PC-9 (cell line): ENCODE measurements at regions not wholly inside any gene's neighbourhood (a gene's known extent, or its start where the extent isn't known, plus 50 kb on each side); places are given as distances from the start of the nearest gene placed in this dataset.

Experiments
- BruUV-seq: library from RNA; stranded (reverse); fragments of 400-500 nt; replicated peaks from 2 replicates; lab custom pipeline; 2021; lab: Mats Ljungman, UMichigan
- CTCF ChIA-PET: fragments of 300-600 bp; sonication (Branson Sonifier 250); formaldehyde crosslinking; loops from one replicate; lab custom pipeline; 2022; ENCODE audit warnings: antibody characterized with exemption; lab: Charles Lee
- POLR2A ChIA-PET: fragments of 300-600 bp; sonication (Branson Sonifier 250); formaldehyde crosslinking; loops from one replicate; lab custom pipeline; 2022; ENCODE audit warnings: antibody characterized with exemption; ENCODE audit not compliant: unreplicated experiment; lab: Charles Lee
- DNase-seq, 2 experiments: peaks; one replicate each; pipeline versions ENCODE4 v3.0.0 to v3.0.0-alpha.2; 2015 to 2022; ENCODE audit warnings: mixed read lengths in 1 of 2
- H2AFZ ChIP-seq: fragments of 200-600 bp; sonication (generic); 2 replicates; pipeline ENCODE4 v1.8.1; 2017; ENCODE audit warnings: antibody characterized with exemption
- H3F3A ChIP-seq: fragments of 200-600 bp; sonication (generic); 2 replicates; pipeline ENCODE4 v1.8.1; 2017; ENCODE audit warnings: antibody characterized with exemption, mild to moderate bottlenecking, low read depth; ENCODE audit not compliant: insufficient read depth
- H3K27ac ChIP-seq: fragments of 200-600 bp; sonication (generic); 2 replicates; pipeline ENCODE4 v1.6.1; 2016; ENCODE audit warnings: mixed run types
- H3K27me3 ChIP-seq: fragments of 200-600 bp; sonication (generic); 2 replicates; pipeline ENCODE4 v1.6.1; 2016; ENCODE audit warnings: low read depth, mixed run types; ENCODE audit not compliant: insufficient read depth
- H3K36me3 ChIP-seq: fragments of 200-600 bp; sonication (generic); 2 replicates; pipeline ENCODE4 v1.6.1; 2016; ENCODE audit warnings: low read depth, mixed run types
- H3K4me1 ChIP-seq: fragments of 200-600 bp; sonication (generic); replicated peaks from 2 replicates; pipeline ENCODE4 v1.6.1; 2016; ENCODE audit warnings: mixed run types; ENCODE audit not compliant: insufficient read depth
- H3K4me2 ChIP-seq: fragments of 200-600 bp; sonication (generic); 2 replicates; pipeline ENCODE4 v1.6.1; 2017; ENCODE audit warnings: mixed run types
- H3K4me3 ChIP-seq: fragments of 200-600 bp; sonication (generic); 2 replicates; pipeline ENCODE4 v1.6.1; 2016; ENCODE audit warnings: mixed run types
- H3K79me2 ChIP-seq: fragments of 200-600 bp; sonication (generic); 2 replicates; pipeline ENCODE4 v1.6.1; 2017; ENCODE audit warnings: low read depth, mixed run types
- H3K9me2 ChIP-seq: fragments of 200-600 bp; sonication (generic); 2 replicates; pipeline ENCODE4 v1.8.1; 2017; ENCODE audit warnings: mild to moderate bottlenecking; ENCODE audit not compliant: insufficient read depth
- H3K9me3 ChIP-seq: fragments of 200-600 bp; sonication (generic); 2 replicates; pipeline ENCODE4 v1.8.1; 2016; ENCODE audit warnings: low read depth; ENCODE audit not compliant: insufficient read depth
- H4K20me1 ChIP-seq: fragments of 200-600 bp; sonication (generic); 2 replicates; pipeline ENCODE4 v1.8.1; 2017; ENCODE audit not compliant: insufficient read depth
- EZH2 ChIP-seq: fragments of 200-600 bp; sonication (generic); IDR thresholded peaks from 2 replicates; pipeline ENCODE4 v1.8.0; 2017; ENCODE audit warnings: antibody characterized with exemption, low read depth
- intact Hi-C: fragments of 100-400 bp; cut with micrococcal nuclease; formaldehyde crosslinking; loops from one replicate; pipeline ENCODE4 v1.10.0; 2022; ENCODE audit not compliant: unreplicated experiment
- TF ChIP-seq, protein P1 (sequence below): fragments of 200-600 bp; sonication (generic); conservative IDR thresholded peaks from 2 replicates; pipeline ENCODE4 v1.6.1; 2017; ENCODE audit warnings: mixed run types, antibody characterized with exemption, mild to moderate bottlenecking, moderate library complexity

GRCh38 chr13:103537616-103538015 lies 471.4 kb upstream of the SLC10A2 start:
- Histone ChIP-seq H3K4me2 (no peak overlapping the region), H3K36me3 (no peaks in the 10 kb centered on the region), H3K4me3 (no peak overlapping the region), H3K4me1 (no peaks in the 10 kb centered on the region), H3K27ac (no peak overlapping the region), H3F3A (no peaks in the 10 kb centered on the region), H2AFZ (no peak overlapping the region), H4K20me1 (no peaks in the 10 kb centered on the region), H3K9me2 (no peaks in the 10 kb centered on the region; the same call in 1 of the 2 replicates), H3K9me3 (no peaks in the 10 kb centered on the region), H3K79me2 (no peaks in the 10 kb centered on the region), H3K27me3 (no peaks in the 10 kb centered on the region)
- no peak for DNase-seq
- no peak for TF ChIP-seq EZH2
- TF ChIP-seq, protein P1, sequence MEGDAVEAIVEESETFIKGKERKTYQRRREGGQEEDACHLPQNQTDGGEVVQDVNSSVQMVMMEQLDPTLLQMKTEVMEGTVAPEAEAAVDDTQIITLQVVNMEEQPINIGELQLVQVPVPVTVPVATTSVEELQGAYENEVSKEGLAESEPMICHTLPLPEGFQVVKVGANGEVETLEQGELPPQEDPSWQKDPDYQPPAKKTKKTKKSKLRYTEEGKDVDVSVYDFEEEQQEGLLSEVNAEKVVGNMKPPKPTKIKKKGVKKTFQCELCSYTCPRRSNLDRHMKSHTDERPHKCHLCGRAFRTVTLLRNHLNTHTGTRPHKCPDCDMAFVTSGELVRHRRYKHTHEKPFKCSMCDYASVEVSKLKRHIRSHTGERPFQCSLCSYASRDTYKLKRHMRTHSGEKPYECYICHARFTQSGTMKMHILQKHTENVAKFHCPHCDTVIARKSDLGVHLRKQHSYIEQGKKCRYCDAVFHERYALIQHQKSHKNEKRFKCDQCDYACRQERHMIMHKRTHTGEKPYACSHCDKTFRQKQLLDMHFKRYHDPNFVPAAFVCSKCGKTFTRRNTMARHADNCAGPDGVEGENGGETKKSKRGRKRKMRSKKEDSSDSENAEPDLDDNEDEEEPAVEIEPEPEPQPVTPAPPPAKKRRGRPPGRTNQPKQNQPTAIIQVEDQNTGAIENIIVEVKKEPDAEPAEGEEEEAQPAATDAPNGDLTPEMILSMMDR, result no peak
- intact Hi-C loops, result no loop called here
- ChIA-PET POLR2A (no interaction called here), CTCF (no interaction called here)
- no TSS peak for BruUV-seq

DNA sequence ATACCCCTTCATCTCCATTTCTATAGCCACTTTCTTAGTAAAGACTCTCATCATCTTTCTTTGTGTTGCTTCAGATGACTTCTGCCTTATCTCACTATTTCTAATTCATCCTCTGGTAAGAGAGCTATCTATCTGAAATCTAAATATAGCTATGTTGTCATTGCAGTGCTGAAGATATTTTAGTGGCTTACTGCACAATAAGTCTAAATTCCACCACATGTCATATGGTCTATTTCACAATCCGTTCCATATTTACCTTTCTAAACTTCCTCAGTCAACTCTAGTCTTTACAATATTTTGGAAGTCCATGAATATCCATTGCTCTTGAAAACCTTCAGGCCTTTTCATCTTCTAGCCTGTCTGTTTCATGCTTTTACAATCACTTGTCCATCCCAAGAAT lies 465.1 kb upstream of the SLC10A2 start:
- H3K4me3 ChIP-seq, result no peak overlapping the region
- DNase-seq, result no peak
- 0 out of 2 replicates have a peak, but pooled peaks cover 3% of the 10 kb centered on the region for H3K4me1 ChIP-seq
- H4K20me1 ChIP-seq, result no peaks in the 10 kb centered on the region
- H3K27ac ChIP-seq, result no peak overlapping the region
- no peak overlapping the region for H3K4me2 ChIP-seq
- no TSS peak for BruUV-seq
- H3K9me3 ChIP-seq, result no peaks in the 10 kb centered on the region
- no peaks in the 10 kb centered on the region for H3K27me3 ChIP-seq
- H3K79me2 ChIP-seq, result no peaks in the 10 kb centered on the region
- H2AFZ ChIP-seq, result no peak overlapping the region
- H3K9me2 ChIP-seq, result no peaks in the 10 kb centered on the region; the same call in 1 of the 2 replicates
- CTCF ChIA-PET, result no interaction called here
- no peaks in the 10 kb centered on the region for H3K36me3 ChIP-seq
- TF ChIP-seq EZH2, result no peak
- TF ChIP-seq, protein P1, result no peak
- H3F3A ChIP-seq, result no peaks in the 10 kb centered on the region
- POLR2A ChIA-PET, result no interaction called here
- intact Hi-C loops, result no loop called here

GRCh38 chr13:103528437-103528836 lies 462.2 kb upstream of the SLC10A2 start:
- TF ChIP-seq, protein P1, result no peak
- no peak for TF ChIP-seq EZH2
- Histone ChIP-seq H2AFZ (no peak overlapping the region), H4K20me1 (no peaks in the 10 kb centered on the region), H3K27me3 (no peaks in the 10 kb centered on the region), H3K27ac (no peak overlapping the region), H3F3A (no peaks in the 10 kb centered on the region), H3K9me3 (no peaks in the 10 kb centered on the region), H3K36me3 (no peaks in the 10 kb centered on the region), H3K4me3 (no peak overlapping the region), H3K4me2 (no peak overlapping the region), H3K9me2 (no peaks in the 10 kb centered on the region), H3K4me1 (0 out of 2 replicates have a peak, but pooled peaks cover 3% of the 10 kb centered on the region), H3K79me2 (no peaks in the 10 kb centered on the region)
- intact Hi-C loops, result no loop called here
- POLR2A ChIA-PET, result no interaction called here
- CTCF ChIA-PET, result no interaction called here
- BruUV-seq, result no TSS peak
- no peak for DNase-seq
